NCI-H2107 (cell line): ENCODE measurements at regions not wholly inside any gene's neighbourhood (a gene's known extent, or its start where the extent isn't known, plus 50 kb on each side); places are given as distances from the start of the nearest gene placed in this dataset.

Experiments
- DNase-seq: peaks from one replicate; lab custom pipeline; 2025; lab: John Stamatoyannopoulos, UW

GRCh38 chr3:102599819-102600576 lies 165.2 kb downstream of the ZPLD1 start:
- DNase-seq: no peak

GRCh38 chr3:102605153-102605552 lies 170.3 kb downstream of the ZPLD1 start:
- DNase-seq: no peak

- no peak for DNase-seq
These were observed 174.1 kb downstream of the ZPLD1 start for GRCh38 chr3:102608875-102609274.

GRCh38 chr3:102614021-102614569 lies 179.3 kb downstream of the ZPLD1 start:
- DNase-seq: no peak

GRCh38 chr3:102614585-102614984 lies 179.8 kb downstream of the ZPLD1 start:
- DNase-seq: no peak

GRCh38 chr3:102617381-102617780 lies 182.6 kb downstream of the ZPLD1 start:
- no peak for DNase-seq

- DNase-seq: no peak
These were observed 184.5 kb downstream of the ZPLD1 start for GRCh38 chr3:102619361-102619760.

- no peak for DNase-seq
These were observed 195.1 kb downstream of the ZPLD1 start for GRCh38 chr3:102629943-102630342.

GRCh38 chr3:102630531-102630930 lies 195.7 kb downstream of the ZPLD1 start:
- no peak for DNase-seq

- no peak for DNase-seq
These were observed 208.7 kb downstream of the ZPLD1 start for GRCh38 chr3:102643546-102643945.

- DNase-seq: no peak
These were observed 211.7 kb downstream of the ZPLD1 start for GRCh38 chr3:102646557-102646956.

- DNase-seq: no peak
These were observed 225.8 kb downstream of the ZPLD1 start for GRCh38 chr3:102660653-102661052.

- DNase-seq: no peak
These were observed 227.1 kb downstream of the ZPLD1 start for GRCh38 chr3:102661707-102662497.

GRCh38 chr3:102662498-102662772 lies 227.6 kb downstream of the ZPLD1 start:
- no peak for DNase-seq

GRCh38 chr3:102664126-102664525 lies 229.3 kb downstream of the ZPLD1 start:
- no peak for DNase-seq

- no peak for DNase-seq
These were observed 230.4 kb downstream of the ZPLD1 start for GRCh38 chr3:102665183-102665582.

- no peak for DNase-seq
These were observed 233.4 kb downstream of the ZPLD1 start for GRCh38 chr3:102668247-102668646.

- no peak for DNase-seq
These were observed 236.2 kb downstream of the ZPLD1 start for GRCh38 chr3:102670986-102671385.

GRCh38 chr3:102672305-102672704 lies 237.5 kb downstream of the ZPLD1 start:
- no peak for DNase-seq

GRCh38 chr3:102673271-102674115 lies 238.7 kb downstream of the ZPLD1 start:
- peak; percentile 22 for DNase-seq

- no peak for DNase-seq
These were observed 239.5 kb downstream of the ZPLD1 start for GRCh38 chr3:102674284-102674683.

- DNase-seq: no peak
These were observed 241.6 kb downstream of the ZPLD1 start for GRCh38 chr3:102676424-102676823.
